HFFc6 (cell line): ENCODE measurements at regions not wholly inside any gene's neighbourhood (a gene's known extent, or its start where the extent isn't known, plus 50 kb on each side); places are given as distances from the start of the nearest gene placed in this dataset.

Experiments
- DNase-seq: peaks from one replicate; pipeline ENCODE4 v3.0.0-alpha.2; 2018
- H3K27ac Mint-ChIP-seq: 2 replicates; pipeline ENCODE4 v1.8.0; 2020; ENCODE audit warnings: mild to moderate bottlenecking, mixed read lengths
- H3K27me3 Mint-ChIP-seq: 2 replicates; pipeline ENCODE4 v1.8.0; 2021; ENCODE audit warnings: mild to moderate bottlenecking, moderate library complexity, mixed read lengths; ENCODE audit not compliant: insufficient read depth
- H3K36me3 Mint-ChIP-seq: 2 replicates; pipeline ENCODE4 v1.8.0; 2021; ENCODE audit warnings: low read depth, mixed read lengths
- H3K4me1 Mint-ChIP-seq: 2 replicates; pipeline ENCODE4 v1.8.0; 2020; ENCODE audit warnings: low read depth, mixed read lengths
- H3K4me3 Mint-ChIP-seq: 2 replicates; pipeline ENCODE4 v1.8.0; 2020; ENCODE audit warnings: mild to moderate bottlenecking, moderate library complexity, mixed read lengths
- H3K9me3 Mint-ChIP-seq: 2 replicates; pipeline ENCODE4 v1.8.0; 2020; ENCODE audit warnings: mild to moderate bottlenecking, mixed read lengths
- CTCF ChIP-seq: fragments of 200-600 bp; sonication (generic); IDR thresholded peaks from 2 replicates; pipeline ENCODE4 v1.5.0; 2021; ENCODE audit warnings: antibody characterized with exemption, mild to moderate bottlenecking

- Mint-ChIP-seq H3K27ac (no peak overlapping the region), H3K36me3 (peaks cover 9% of the 10 kb centered on the region; the same call in 1 of the 2 replicates), H3K4me1 (no peaks in the 10 kb centered on the region), H3K4me3 (no peak overlapping the region), H3K9me3 (peaks cover 58% of the 10 kb centered on the region), H3K27me3 (no peaks in the 10 kb centered on the region; the same call in 1 of the 2 replicates)
- TF ChIP-seq CTCF, result no peak
- no peak for DNase-seq
These were observed 219.0 kb downstream of the ERMARD start for GRCh38 chr6:169970306-169970988.

GRCh38 chr6:169969372-169970099 lies 218.1 kb downstream of the ERMARD start:
- no peak overlapping the region for H3K27ac Mint-ChIP-seq
- TF ChIP-seq CTCF, result no peak
- H3K36me3 Mint-ChIP-seq, result peaks cover 8% of the 10 kb centered on the region
- no peak for DNase-seq
- H3K4me3 Mint-ChIP-seq, result no peak overlapping the region
- peaks cover 61% of the 10 kb centered on the region for H3K9me3 Mint-ChIP-seq
- no peaks in the 10 kb centered on the region; the same call in 1 of the 2 replicates for H3K27me3 Mint-ChIP-seq
- no peaks in the 10 kb centered on the region for H3K4me1 Mint-ChIP-seq

GRCh38 chr6:169968541-169969270 lies 217.3 kb downstream of the ERMARD start:
- Mint-ChIP-seq H3K4me1 (no peaks in the 10 kb centered on the region), H3K4me3 (no peak overlapping the region), H3K27ac (no peak overlapping the region), H3K27me3 (no peaks in the 10 kb centered on the region; the same call in 1 of the 2 replicates), H3K9me3 (peaks cover 57% of the 10 kb centered on the region), H3K36me3 (peaks cover 6% of the 10 kb centered on the region; the same call in 1 of the 2 replicates)
- no peak for TF ChIP-seq CTCF
- no peak for DNase-seq

- H3K27me3 Mint-ChIP-seq, result no peaks in the 10 kb centered on the region; the same call in 1 of the 2 replicates
- H3K9me3 Mint-ChIP-seq, result peaks cover 61% of the 10 kb centered on the region
- no peak overlapping the region for H3K4me3 Mint-ChIP-seq
- no peak overlapping the region for H3K27ac Mint-ChIP-seq
- H3K36me3 Mint-ChIP-seq, result peaks cover 6% of the 10 kb centered on the region; the same call in 1 of the 2 replicates
- DNase-seq, result no peak
- no peak for TF ChIP-seq CTCF
- no peaks in the 10 kb centered on the region for H3K4me1 Mint-ChIP-seq
These were observed 216.3 kb downstream of the ERMARD start for GRCh38 chr6:169967687-169968086.

GRCh38 chr6:169966312-169967181 lies 215.1 kb downstream of the ERMARD start:
- no peak for DNase-seq
- Mint-ChIP-seq H3K27me3 (no peaks in the 10 kb centered on the region; the same call in 1 of the 2 replicates), H3K4me3 (no peak overlapping the region), H3K27ac (no peak overlapping the region), H3K4me1 (no peaks in the 10 kb centered on the region), H3K36me3 (peaks cover 6% of the 10 kb centered on the region; the same call in 1 of the 2 replicates), H3K9me3 (peaks cover 55% of the 10 kb centered on the region)
- no peak for TF ChIP-seq CTCF
